ENCODE measurements at regions not wholly inside any gene's neighbourhood (a gene's known extent, or its start where the extent isn't known, plus 50 kb on each side); places are given as distances from the start of the nearest gene placed in this dataset.
"Not testable (repeated sequence)": the region's sequence is repeated elsewhere in the genome, so short reads cannot be mapped to it uniquely, and the experiment has no call there.

- not testable (repeated sequence) for DNase-seq (ENCODE audit: low spot score)
These were observed 69.5 kb downstream of the NPIPA7 start for GRCh38 chr16:16448423-16448822.

GRCh38 chr16:16449712-16450237 lies 70.8 kb downstream of the NPIPA7 start:
- DNase-seq (ENCODE audit: low spot score), result not testable (repeated sequence)

- DNase-seq (ENCODE audit: low spot score), result not testable (repeated sequence)
These were observed 72.9 kb downstream of the NPIPA7 start for GRCh38 chr16:16451721-16452410.

GRCh38 chr16:16458579-16458978 lies 79.6 kb downstream of the NPIPA7 start:
- not testable (repeated sequence) for DNase-seq (ENCODE audit: low spot score)

GRCh38 chr16:16463792-16464191 lies 84.9 kb downstream of the NPIPA7 start:
- DNase-seq (ENCODE audit: low spot score), result not testable (repeated sequence)

- DNase-seq (ENCODE audit: low spot score), result not testable (repeated sequence)
These were observed 110.0 kb downstream of the NPIPA7 start for GRCh38 chr16:16488919-16489318.

GRCh38 chr16:16489466-16489865 lies 110.5 kb downstream of the NPIPA7 start:
- DNase-seq (ENCODE audit: low spot score), result not testable (repeated sequence)

- DNase-seq (ENCODE audit: low spot score), result not testable (repeated sequence)
These were observed 115.2 kb downstream of the NPIPA7 start for GRCh38 chr16:16494114-16494513.

GRCh38 chr16:16494998-16495397 lies 116.1 kb downstream of the NPIPA7 start:
- not testable (repeated sequence) for DNase-seq (ENCODE audit: low spot score)

- DNase-seq (ENCODE audit: low spot score), result not testable (repeated sequence)
These were observed 120.9 kb downstream of the NPIPA7 start for GRCh38 chr16:16499875-16500274.

- not testable (repeated sequence) for DNase-seq (ENCODE audit: low spot score)
These were observed 128.1 kb downstream of the NPIPA7 start for GRCh38 chr16:16507041-16507440.

GRCh38 chr16:16508344-16508743 lies 129.4 kb downstream of the NPIPA7 start:
- not testable (repeated sequence) for DNase-seq (ENCODE audit: low spot score)

GRCh38 chr16:16519395-16519794 lies 140.5 kb downstream of the NPIPA7 start:
- DNase-seq (ENCODE audit: low spot score), result not testable (repeated sequence)

- not testable (repeated sequence) for DNase-seq (ENCODE audit: low spot score)
These were observed 142.5 kb downstream of the NPIPA7 start for GRCh38 chr16:16521239-16522002.

- DNase-seq (ENCODE audit: low spot score), result not testable (repeated sequence)
These were observed 148.1 kb downstream of the NPIPA7 start for GRCh38 chr16:16526998-16527397.

GRCh38 chr16:16530744-16531143 lies 151.8 kb downstream of the NPIPA7 start:
- DNase-seq (ENCODE audit: low spot score), result not testable (repeated sequence)

GRCh38 chr16:16535565-16535964 lies 156.6 kb downstream of the NPIPA7 start:
- not testable (repeated sequence) for DNase-seq (ENCODE audit: low spot score)

GRCh38 chr16:16536151-16536550 lies 157.2 kb downstream of the NPIPA7 start:
- not testable (repeated sequence) for DNase-seq (ENCODE audit: low spot score)

GRCh38 chr16:16549710-16550109 lies 170.8 kb downstream of the NPIPA7 start:
- not testable (repeated sequence) for DNase-seq (ENCODE audit: low spot score)

GRCh38 chr16:16550824-16551223 lies 171.9 kb downstream of the NPIPA7 start:
- DNase-seq (ENCODE audit: low spot score), result not testable (repeated sequence)

- DNase-seq (ENCODE audit: low spot score), result not testable (repeated sequence)
These were observed 173.9 kb downstream of the NPIPA7 start for GRCh38 chr16:16552819-16553340.

- not testable (repeated sequence) for DNase-seq (ENCODE audit: low spot score)
These were observed 180.3 kb downstream of the NPIPA7 start for GRCh38 chr16:16559179-16559740.

Data from ecto neural progenitor cell (in vitro differentiated cells).